Activated T-helper 2 cell treated with anti-CD3 and anti-CD28 coated beads, Interferon-gamma antibody, Interleukin-2, Interleukin-4, amounts not matched to agents 10 μg/mL and 5 μg/mL and 100 μg/mL, durations not matched to agents 14 hours and 24 hours and 36 hours (primary cell): ENCODE measurements at regions not wholly inside any gene's neighbourhood (a gene's known extent, or its start where the extent isn't known, plus 50 kb on each side); places are given as distances from the start of the nearest gene placed in this dataset.
"Not testable (repeated sequence)": the region's sequence is repeated elsewhere in the genome, so short reads cannot be mapped to it uniquely, and the experiment has no call there.

ENCODE experiments used
- DNase-seq: peaks from one replicate; pipeline ENCODE4 v3.0.0; 2021; ENCODE audit warnings: low spot score
- H3K27ac Mint-ChIP-seq: one replicate; pipeline ENCODE4 v1.8.0; 2021; ENCODE audit warnings: mixed read lengths
- H3K27me3 Mint-ChIP-seq: one replicate; pipeline ENCODE4 v1.8.0; 2021; ENCODE audit warnings: low read depth, mixed read lengths
- H3K36me3 Mint-ChIP-seq: one replicate; pipeline ENCODE4 v1.8.0; 2021; ENCODE audit warnings: low read depth, mixed read lengths
- H3K4me1 Mint-ChIP-seq: one replicate; pipeline ENCODE4 v1.8.0; 2021; ENCODE audit warnings: low read depth, mixed read lengths
- H3K4me3 Mint-ChIP-seq: one replicate; pipeline ENCODE4 v1.8.0; 2021; ENCODE audit warnings: low read depth, mild to moderate bottlenecking, moderate library complexity, mixed read lengths
- H3K9me3 Mint-ChIP-seq: one replicate; pipeline ENCODE4 v1.8.0; 2021; ENCODE audit warnings: mixed read lengths
- intact Hi-C: fragments of 100-400 bp; cut with micrococcal nuclease; formaldehyde crosslinking; loops from one replicate; pipeline ENCODE4 v1.15.1; 2023

DNA sequence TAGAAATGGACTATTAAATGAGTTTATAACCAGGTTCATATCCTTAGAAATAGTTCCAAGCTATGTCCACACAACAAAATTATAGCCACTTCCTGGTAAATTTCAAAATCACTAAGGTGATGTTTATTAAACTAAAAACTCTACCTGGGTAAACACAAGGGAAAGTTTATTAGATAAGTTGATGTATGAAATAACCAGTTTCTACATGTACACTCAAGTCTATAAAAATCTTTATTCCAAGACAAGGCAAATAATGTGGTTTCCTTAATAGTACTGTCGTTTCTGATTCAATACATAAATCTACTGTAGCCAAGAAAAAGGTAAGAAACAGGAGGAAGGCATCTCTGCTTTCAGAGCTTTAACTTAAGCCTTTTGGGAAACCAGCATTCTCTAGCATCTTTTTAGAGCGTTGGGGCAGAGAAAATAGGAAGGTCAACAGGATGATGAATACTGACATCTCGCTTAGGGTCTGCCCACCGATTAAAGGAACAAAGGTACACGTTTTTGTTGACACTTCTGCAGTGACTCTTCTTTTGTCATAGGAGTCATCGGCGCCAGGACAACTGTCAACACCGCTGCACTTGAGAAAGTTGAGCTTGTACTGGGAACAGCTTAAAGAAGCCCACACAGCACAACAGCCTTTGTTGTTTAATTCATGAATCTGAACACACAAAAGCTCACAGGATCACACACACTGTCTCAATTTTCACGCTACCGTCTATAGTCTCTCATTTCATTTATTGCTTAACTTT, 513.6 kb downstream of the SLCO4C1 start:
- Mint-ChIP-seq H3K4me1 (no peaks in the 10 kb centered on the region), H3K36me3 (no peaks in the 10 kb centered on the region), H3K9me3 (no peaks in the 10 kb centered on the region), H3K4me3 (no peak overlapping the region), H3K27ac (no peak overlapping the region), H3K27me3 (no peaks in the 10 kb centered on the region)
- no peak for DNase-seq
- intact Hi-C loops = no loop called here

- no peaks in the 10 kb centered on the region for H3K36me3 Mint-ChIP-seq
- H3K27ac Mint-ChIP-seq = no peak overlapping the region
- no peaks in the 10 kb centered on the region for H3K9me3 Mint-ChIP-seq
- H3K4me3 Mint-ChIP-seq = no peak overlapping the region
- intact Hi-C loops = no loop called here
- DNase-seq = no peak
- no peaks in the 10 kb centered on the region for H3K4me1 Mint-ChIP-seq
- no peaks in the 10 kb centered on the region for H3K27me3 Mint-ChIP-seq
Measured at GRCh38 chr5:101751105-101751504, 545.0 kb downstream of the SLCO4C1 start.

DNA sequence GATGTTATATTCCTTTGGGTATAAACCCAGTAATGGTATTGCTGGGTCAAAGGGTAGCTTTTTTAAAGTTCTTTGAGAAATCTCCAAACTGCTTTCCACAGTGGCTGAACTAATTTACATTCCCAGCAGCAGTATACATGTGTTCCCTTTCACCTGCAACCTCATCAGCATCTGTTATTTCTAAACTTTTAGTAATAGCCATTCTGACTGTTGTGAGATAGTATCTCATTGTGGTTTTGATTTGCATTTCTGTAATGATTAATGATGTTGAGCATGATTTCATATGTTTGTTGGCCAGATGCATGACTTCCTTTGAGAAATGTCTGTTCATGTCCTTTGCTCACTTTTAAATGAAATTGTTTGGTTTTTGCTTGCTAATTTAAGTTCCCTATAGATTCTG, 553.1 kb downstream of the SLCO4C1 start:
- H3K4me1 Mint-ChIP-seq, DNase-seq, H3K36me3 Mint-ChIP-seq, H3K27ac Mint-ChIP-seq, H3K9me3 Mint-ChIP-seq, intact Hi-C loops, H3K27me3 Mint-ChIP-seq, H3K4me3 Mint-ChIP-seq: not testable (repeated sequence)

DNA sequence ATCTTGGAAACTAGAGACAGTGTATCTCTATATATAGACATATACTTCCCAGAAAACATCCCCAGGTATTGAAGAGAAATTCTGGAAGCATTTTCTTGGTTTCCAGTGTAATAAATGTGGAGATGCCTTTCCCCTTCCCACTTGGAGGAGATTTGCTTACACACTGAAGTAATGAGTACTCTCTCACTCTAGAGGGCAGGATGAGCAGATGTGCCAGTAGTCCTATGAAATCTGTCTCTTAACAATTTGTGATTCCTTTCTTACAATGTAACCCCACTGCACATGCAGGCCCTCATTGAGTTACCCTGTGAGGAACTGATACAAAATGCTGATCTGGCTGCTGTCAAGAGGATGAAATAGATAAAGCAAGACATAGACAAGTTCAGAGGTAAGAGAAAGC, 567.2 kb downstream of the SLCO4C1 start:
- Mint-ChIP-seq H3K27ac (no peak overlapping the region), H3K36me3 (no peaks in the 10 kb centered on the region), H3K27me3 (no peaks in the 10 kb centered on the region), H3K9me3 (no peaks in the 10 kb centered on the region), H3K4me3 (no peak overlapping the region), H3K4me1 (no peaks in the 10 kb centered on the region)
- no peak for DNase-seq
- intact Hi-C loops = no loop called here

DNA sequence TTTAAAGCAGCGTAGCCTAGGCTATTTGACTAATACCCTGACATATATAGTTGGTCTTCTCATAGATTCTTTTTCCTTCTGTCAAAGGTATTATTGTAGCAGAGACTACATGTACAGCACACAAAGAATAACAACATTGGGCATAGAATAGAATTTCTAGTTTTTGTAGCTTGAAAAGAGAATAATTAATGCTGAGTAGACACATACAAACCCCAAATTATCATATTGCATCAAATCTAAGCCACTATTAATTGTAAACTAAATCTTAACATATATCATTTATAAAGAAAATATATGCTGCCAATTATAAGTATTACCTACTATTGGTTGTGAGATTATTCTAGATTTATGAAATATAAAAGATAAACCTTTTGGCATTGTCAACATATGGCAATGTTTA, 574.5 kb downstream of the SLCO4C1 start:
- no peak overlapping the region for H3K4me3 Mint-ChIP-seq
- H3K9me3 Mint-ChIP-seq = peaks cover 4% of the 10 kb centered on the region
- no peak overlapping the region for H3K27ac Mint-ChIP-seq
- no peak for DNase-seq
- no peaks in the 10 kb centered on the region for H3K4me1 Mint-ChIP-seq
- H3K27me3 Mint-ChIP-seq = no peaks in the 10 kb centered on the region
- intact Hi-C loops = no loop called here
- H3K36me3 Mint-ChIP-seq = no peaks in the 10 kb centered on the region

DNA sequence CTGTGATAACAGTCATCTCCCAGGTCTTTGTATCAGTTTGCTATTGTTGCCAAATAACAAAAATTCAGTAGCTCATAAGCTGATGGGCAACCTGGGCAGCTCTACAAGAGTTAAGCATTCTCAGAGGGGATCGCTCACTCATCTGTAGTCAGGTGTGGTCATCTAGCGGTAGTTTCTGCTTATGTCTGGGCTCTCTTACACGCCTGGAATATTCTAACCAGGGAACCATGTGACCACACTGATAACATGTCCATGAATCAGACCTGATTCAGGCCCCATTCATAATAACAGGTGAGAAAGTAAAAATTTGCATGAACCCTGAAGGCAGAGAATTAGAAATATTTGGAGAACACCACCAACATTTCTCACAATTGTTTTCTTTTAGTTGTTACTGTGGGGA, 576.1 kb downstream of the SLCO4C1 start:
- H3K9me3 Mint-ChIP-seq = peaks cover 4% of the 10 kb centered on the region
- no peaks in the 10 kb centered on the region for H3K36me3 Mint-ChIP-seq
- intact Hi-C loops = no loop called here
- H3K27me3 Mint-ChIP-seq = no peaks in the 10 kb centered on the region
- H3K4me3 Mint-ChIP-seq = no peak overlapping the region
- H3K27ac Mint-ChIP-seq = no peak overlapping the region
- no peaks in the 10 kb centered on the region for H3K4me1 Mint-ChIP-seq
- no peak for DNase-seq

GRCh38 chr5:101717721-101718120, 578.4 kb downstream of the SLCO4C1 start:
- Mint-ChIP-seq H3K27me3 (no peaks in the 10 kb centered on the region), H3K9me3 (peaks cover 4% of the 10 kb centered on the region), H3K4me3 (no peak overlapping the region), H3K36me3 (no peaks in the 10 kb centered on the region), H3K4me1 (no peaks in the 10 kb centered on the region), H3K27ac (no peak overlapping the region)
- DNase-seq = no peak
- intact Hi-C loops = no loop called here

DNA sequence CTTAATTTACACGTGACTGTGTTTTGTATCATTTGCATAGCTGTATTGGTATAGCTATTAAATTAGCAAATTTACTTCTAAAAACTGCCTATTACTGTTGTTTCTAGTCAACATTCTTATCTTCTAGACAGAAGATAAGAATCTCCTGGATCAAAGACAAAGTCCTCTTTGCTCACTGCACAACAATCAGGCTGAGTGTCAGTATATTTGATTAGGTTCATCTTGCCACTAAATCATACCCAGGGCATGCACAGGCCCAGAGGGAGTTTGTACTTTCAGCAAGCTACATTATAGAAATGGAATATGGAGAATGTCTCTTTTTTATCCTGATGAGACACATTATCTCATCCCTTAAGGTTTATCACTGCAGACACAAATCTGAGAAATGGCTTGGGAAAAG, 579.1 kb downstream of the SLCO4C1 start:
- no peaks in the 10 kb centered on the region for H3K27me3 Mint-ChIP-seq
- intact Hi-C loops = no loop called here

GRCh38 chr5:101715790-101716189, 580.3 kb downstream of the SLCO4C1 start:
- intact Hi-C loops, DNase-seq, H3K9me3 Mint-ChIP-seq, H3K27ac Mint-ChIP-seq, H3K36me3 Mint-ChIP-seq, H3K27me3 Mint-ChIP-seq, H3K4me1 Mint-ChIP-seq, H3K4me3 Mint-ChIP-seq: not testable (repeated sequence)

More for the DNA sequence above, 579.1 kb downstream of the SLCO4C1 start:
- Mint-ChIP-seq H3K27ac (no peak overlapping the region), H3K36me3 (no peaks in the 10 kb centered on the region), H3K9me3 (no peaks in the 10 kb centered on the region), H3K4me3 (no peak overlapping the region), H3K4me1 (no peaks in the 10 kb centered on the region)
- DNase-seq = no peak

DNA sequence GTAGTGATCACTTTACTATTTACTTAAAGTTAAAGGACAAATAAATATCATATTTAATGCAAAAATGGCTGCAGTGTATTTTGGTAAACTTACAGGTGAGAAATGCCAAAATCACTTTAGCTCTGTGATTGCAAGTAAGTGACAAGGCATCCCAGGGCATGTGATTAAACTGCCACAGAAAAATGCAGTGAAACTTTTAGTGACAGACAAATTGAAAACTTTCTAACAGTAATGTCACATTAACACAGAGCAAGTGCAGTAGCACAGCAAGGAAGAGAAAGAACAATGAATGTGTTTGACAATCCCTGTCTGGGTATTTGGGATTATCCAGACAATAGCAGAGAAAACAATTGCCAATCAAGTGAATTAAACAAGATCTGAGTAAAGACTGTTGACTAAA, 606.8 kb downstream of the SLCO4C1 start:
- intact Hi-C loops = no loop called here
- no peak overlapping the region for H3K27ac Mint-ChIP-seq
- no peaks in the 10 kb centered on the region for H3K36me3 Mint-ChIP-seq
- H3K27me3 Mint-ChIP-seq = no peaks in the 10 kb centered on the region
- H3K4me3 Mint-ChIP-seq = no peak overlapping the region
- DNase-seq = no peak
- no peaks in the 10 kb centered on the region for H3K9me3 Mint-ChIP-seq
- no peaks in the 10 kb centered on the region for H3K4me1 Mint-ChIP-seq

- no peak for DNase-seq
- intact Hi-C loops = no loop called here
- no peaks in the 10 kb centered on the region for H3K27me3 Mint-ChIP-seq
- no peaks in the 10 kb centered on the region for H3K4me1 Mint-ChIP-seq
- H3K4me3 Mint-ChIP-seq = no peak overlapping the region
- no peak overlapping the region for H3K27ac Mint-ChIP-seq
- no peaks in the 10 kb centered on the region for H3K9me3 Mint-ChIP-seq
- no peaks in the 10 kb centered on the region for H3K36me3 Mint-ChIP-seq
Measured at GRCh38 chr5:101688156-101688555, 607.9 kb downstream of the SLCO4C1 start.

DNA sequence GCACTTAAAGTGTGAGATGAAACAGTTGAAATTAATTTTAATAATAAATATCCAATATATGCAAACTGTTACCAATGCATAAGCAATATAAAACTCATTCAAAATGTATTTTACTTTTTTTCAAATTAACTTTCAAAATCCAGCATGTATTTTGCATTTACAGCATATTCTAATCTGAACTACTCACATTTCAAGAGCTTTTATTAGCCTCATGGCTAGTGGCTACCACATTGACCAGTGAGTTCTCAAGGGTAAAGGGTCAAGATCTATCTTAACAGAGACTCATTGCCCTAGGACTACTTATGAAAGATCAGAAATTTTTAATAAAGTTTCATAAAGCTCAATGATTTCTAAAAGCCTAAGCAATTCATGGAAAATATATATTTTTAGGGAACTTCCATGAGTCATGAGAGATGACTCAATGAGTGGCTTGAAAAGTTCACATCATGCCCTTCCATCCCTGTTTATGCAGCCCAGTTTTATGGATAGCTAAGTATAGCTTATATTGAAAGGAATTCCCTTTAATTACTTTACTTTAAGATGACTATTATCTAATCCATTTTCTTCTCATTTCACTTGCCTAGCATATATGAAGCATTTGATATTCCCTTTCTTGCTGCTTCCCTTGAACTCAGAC, 608.6 kb downstream of the SLCO4C1 start:
- H3K36me3 Mint-ChIP-seq = no peaks in the 10 kb centered on the region
- no peaks in the 10 kb centered on the region for H3K9me3 Mint-ChIP-seq
- H3K27ac Mint-ChIP-seq = no peak overlapping the region
- no peak overlapping the region for H3K4me3 Mint-ChIP-seq
- no peak for DNase-seq
- H3K27me3 Mint-ChIP-seq = no peaks in the 10 kb centered on the region
- intact Hi-C loops = no loop called here
- no peaks in the 10 kb centered on the region for H3K4me1 Mint-ChIP-seq

DNA sequence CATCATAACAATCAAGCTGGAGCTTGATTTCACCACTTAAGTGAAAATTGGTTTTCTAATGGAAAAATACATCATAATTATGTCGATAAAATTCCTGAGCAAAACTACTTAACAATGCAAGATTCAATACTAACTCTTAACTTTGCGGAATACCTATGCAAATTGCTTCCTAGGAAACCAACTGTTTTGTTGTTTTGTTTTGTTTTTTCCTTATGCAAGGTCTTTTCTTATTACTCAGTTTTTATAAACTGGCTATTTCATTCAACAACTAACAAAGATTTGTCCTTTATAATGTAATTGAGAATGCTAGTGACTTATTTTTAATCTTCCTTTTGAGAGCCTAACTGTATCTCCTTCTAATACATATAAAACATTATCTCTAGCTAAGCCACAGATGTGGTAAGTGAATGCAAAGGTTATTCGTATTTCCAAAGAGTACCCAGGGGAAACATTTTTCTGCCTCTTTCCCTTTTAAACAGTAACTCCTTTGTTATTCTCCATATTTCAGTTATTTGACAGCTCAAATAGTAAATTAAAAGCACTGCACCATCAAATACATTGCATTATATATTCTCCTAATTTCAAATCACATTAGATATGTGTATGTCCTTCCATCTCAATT, 609.4 kb downstream of the SLCO4C1 start:
- no peaks in the 10 kb centered on the region for H3K27me3 Mint-ChIP-seq
- no peaks in the 10 kb centered on the region for H3K9me3 Mint-ChIP-seq
- no peak for DNase-seq
- H3K27ac Mint-ChIP-seq = no peak overlapping the region
- intact Hi-C loops = no loop called here
- no peaks in the 10 kb centered on the region for H3K36me3 Mint-ChIP-seq
- H3K4me3 Mint-ChIP-seq = no peak overlapping the region
- H3K4me1 Mint-ChIP-seq = no peaks in the 10 kb centered on the region
